ENCODE measurements at regions not wholly inside any gene's neighbourhood (a gene's known extent, or its start where the extent isn't known, plus 50 kb on each side); places are given as distances from the start of the nearest gene placed in this dataset.

GRCh38 chr4:175930471-175930870 is 118.4 kb upstream of the GPM6A start:
- no peak overlapping the region for H3K27ac ChIP-seq (ENCODE audit: insufficient read depth, low read depth, low read length)
- intact Hi-C loops (cut with micrococcal nuclease) (no loop called here), dilution Hi-C loops (cut with MboI; ENCODE audit: extremely low pct_ligation_motif_present, low sequenced_read_pairs) (no loop called here)
- ChIA-PET CTCF (no interaction called here), POLR2A (no interaction called here)
- no peak for FAIRE-seq
- no peaks in the 10 kb centered on the region for H3K27me3 ChIP-seq (ENCODE audit: control insufficient read depth in 2 of 2, insufficient read depth in 2 of 2, low read length in 2 of 2)
- no peak for DNase-seq (ENCODE audit: low read depth, low spot score)
- H3K4me3 ChIP-seq (replicated peaks in 1 of 3; ENCODE audit: insufficient read depth in 1 of 3, low read depth in 1 of 3, low read length in 3 of 3): no peak overlapping the region
- H3K79me2 ChIP-seq (ENCODE audit: control insufficient read depth, insufficient read depth, low read length): no peaks in the 10 kb centered on the region
- H3K9ac ChIP-seq (replicated peaks; ENCODE audit: extremely low read depth, insufficient read depth, low read length): no peak overlapping the region
- H3K36me3 ChIP-seq (ENCODE audit: control insufficient read depth in 2 of 2, extremely low read depth in 1 of 2, insufficient read depth in 2 of 2, low read length in 2 of 2): no peaks in the 10 kb centered on the region
- no peaks in the 10 kb centered on the region for H3K9me3 ChIP-seq (replicated peaks; ENCODE audit: control insufficient read depth, insufficient read depth, low read length)
- no peaks in the 10 kb centered on the region for H4K20me1 ChIP-seq (replicated peaks; ENCODE audit: control insufficient read depth, extremely low read depth, insufficient read depth, low read length)
- no TSS peak for BruUV-seq (replicated peaks)
- H2AFZ ChIP-seq (ENCODE audit: low read depth, low read length): no peak overlapping the region
- no peaks in the 10 kb centered on the region for H3K9me1 ChIP-seq (replicated peaks; ENCODE audit: control insufficient read depth, extremely low read depth, insufficient read depth, low read length)
- H3K4me2 ChIP-seq (ENCODE audit: insufficient read depth, low read length): no peak overlapping the region
- no peaks in the 10 kb centered on the region for H3K4me1 ChIP-seq (ENCODE audit: control insufficient read depth, extremely low read depth, insufficient read depth, low read length)
- no peak for TF ChIP-seq GATA2 (IDR thresholded peaks at IDR 0.05; ENCODE audit: insufficient read depth, insufficient read length, low read depth, low read length)
- no peak for TF ChIP-seq JUN (IDR thresholded peaks at IDR 0.05; ENCODE audit: borderline replicate concordance, insufficient read depth, insufficient read length, low read depth)
- TF ChIP-seq MAX (IDR thresholded peaks at IDR 0.05; ENCODE audit: insufficient read depth, insufficient read length): no peak
- no peak for TF ChIP-seq MYC (IDR thresholded peaks at IDR 0.05; ENCODE audit: low read depth, low read length)
- TF ChIP-seq POLR2AphosphoS5 (IDR thresholded peaks at IDR 0.05; ENCODE audit: insufficient read depth, low read depth, low read length): no peak
- TF ChIP-seq EZH2 (IDR thresholded peaks at IDR 0.05; ENCODE audit: borderline replicate concordance, low read depth, low read length, severe bottlenecking): no peak
- no peak for TF ChIP-seq FOS (IDR thresholded peaks at IDR 0.05; ENCODE audit: borderline replicate concordance, insufficient read depth, low read length)
- TF ChIP-seq POLR2A (IDR thresholded peaks at IDR 0.05; ENCODE audit: low read depth, low read length): no peak
- TF ChIP-seq CTCF (IDR thresholded peaks at IDR 0.05; ENCODE audit: extremely low read depth in 1 of 2, insufficient read depth in 1 of 2, low read depth in 1 of 2, low read length in 2 of 2): no peak
